GM06990 (cell line): ENCODE measurements at regions not wholly inside any gene's neighbourhood (a gene's known extent, or its start where the extent isn't known, plus 50 kb on each side); places are given as distances from the start of the nearest gene placed in this dataset.

Experiments
- DNase-seq: peaks from one replicate; pipeline ENCODE4 v3.0.0-alpha.2; 2011; ENCODE audit not compliant: insufficient read length; ENCODE audit errors: extremely low read depth
- H3K27me3 ChIP-seq: replicated peaks from 2 replicates; pipeline ENCODE4 v1.6.0; 2011; ENCODE audit warnings: low read length; ENCODE audit not compliant: control insufficient read depth, insufficient read depth
- H3K36me3 ChIP-seq: 2 replicates; pipeline ENCODE4 v1.5.1; 2011; ENCODE audit warnings: low read length; ENCODE audit not compliant: control insufficient read depth, insufficient read depth
- H3K4me3 ChIP-seq: replicated peaks from 2 replicates; pipeline ENCODE4 v1.5.1; 2011; ENCODE audit warnings: low read depth, mild to moderate bottlenecking, control low read depth, low read length
- CTCF ChIP-seq: IDR thresholded peaks from 2 replicates; pipeline ENCODE4 v1.5.1; 2011; ENCODE audit warnings: low read length, control low read depth, mild to moderate bottlenecking, inconsistent platforms; ENCODE audit not compliant: insufficient read depth, poor library complexity, severe bottlenecking

- no peaks in the 10 kb centered on the region for H3K27me3 ChIP-seq
- DNase-seq, result no peak
- no peak overlapping the region for H3K4me3 ChIP-seq
- no peaks in the 10 kb centered on the region for H3K36me3 ChIP-seq
- TF ChIP-seq CTCF, result no peak
Measured at GRCh38 chr9:79329861-79330260, 241.9 kb upstream of the TLE4 start.

GRCh38 chr9:79334001-79334400 lies 237.8 kb upstream of the TLE4 start:
- no peak for TF ChIP-seq CTCF
- DNase-seq, result no peak
- no peak overlapping the region for H3K4me3 ChIP-seq
- H3K36me3 ChIP-seq, result no peaks in the 10 kb centered on the region
- no peaks in the 10 kb centered on the region for H3K27me3 ChIP-seq

- Histone ChIP-seq H3K4me3 (no peak overlapping the region), H3K27me3 (no peaks in the 10 kb centered on the region), H3K36me3 (no peaks in the 10 kb centered on the region)
- no peak for DNase-seq
- TF ChIP-seq CTCF, result no peak
Measured at GRCh38 chr9:79334711-79335110, 237.1 kb upstream of the TLE4 start.

GRCh38 chr9:79335987-79336386 lies 235.8 kb upstream of the TLE4 start:
- no peak overlapping the region for H3K4me3 ChIP-seq

GRCh38 chr9:79341561-79341960 lies 230.2 kb upstream of the TLE4 start:
- no peak for DNase-seq

More at GRCh38 chr9:79335987-79336386, 235.8 kb upstream of the TLE4 start:
- TF ChIP-seq CTCF, result no peak
- DNase-seq, result no peak
- Histone ChIP-seq H3K36me3 (no peaks in the 10 kb centered on the region), H3K27me3 (no peaks in the 10 kb centered on the region)

More at GRCh38 chr9:79341561-79341960, 230.2 kb upstream of the TLE4 start:
- H3K36me3 ChIP-seq, result no peaks in the 10 kb centered on the region
- TF ChIP-seq CTCF, result no peak
- no peak overlapping the region for H3K4me3 ChIP-seq
- H3K27me3 ChIP-seq, result no peaks in the 10 kb centered on the region
